Testis (tissue), 2 donors: ENCODE measurements at regions not wholly inside any gene's neighbourhood (a gene's known extent, or its start where the extent isn't known, plus 50 kb on each side); places are given as distances from the start of the nearest gene placed in this dataset.

Source experiments
- POLR2A ChIP-seq: fragments of 450-650 bp; IDR thresholded peaks from one replicate; pipeline ENCODE4 v1.6.1; 2017; ENCODE audit warnings: antibody characterized with exemption, mild to moderate bottlenecking, moderate library complexity
- TF ChIP-seq, protein P1 (sequence below), 3 experiments: fragments of 450-650 bp in 2 of 3; fragments of 200-600 bp in 1 of 3; sonication (generic) in 1 of 3; IDR thresholded peaks; one replicate each; pipeline ENCODE4 v1.5.1; 2016 to 2019; ENCODE audit warnings: antibody characterized with exemption in 3 of 3, mild to moderate bottlenecking in 2 of 3, moderate library complexity in 1 of 3

DNA sequence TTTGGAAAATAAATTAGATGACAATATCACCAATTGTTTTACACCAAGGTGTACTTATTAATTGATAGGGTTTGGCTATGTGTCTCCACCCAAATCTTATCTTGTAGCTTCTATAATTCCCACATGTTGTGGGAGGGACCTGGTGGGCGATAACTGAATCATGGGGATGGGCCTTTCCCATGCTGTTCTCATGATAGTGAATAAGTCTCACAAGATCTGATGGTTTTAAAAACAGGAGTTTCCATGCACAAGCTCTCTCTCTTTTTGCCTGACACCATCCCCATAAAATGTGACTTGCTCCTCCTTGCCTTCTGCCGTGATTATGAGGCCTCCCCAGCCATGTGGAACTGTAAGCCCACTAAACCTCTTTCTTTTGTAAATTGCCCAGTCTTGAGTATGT, 131.0 kb upstream of the LMO4 start:
- TF ChIP-seq, protein P1, sequence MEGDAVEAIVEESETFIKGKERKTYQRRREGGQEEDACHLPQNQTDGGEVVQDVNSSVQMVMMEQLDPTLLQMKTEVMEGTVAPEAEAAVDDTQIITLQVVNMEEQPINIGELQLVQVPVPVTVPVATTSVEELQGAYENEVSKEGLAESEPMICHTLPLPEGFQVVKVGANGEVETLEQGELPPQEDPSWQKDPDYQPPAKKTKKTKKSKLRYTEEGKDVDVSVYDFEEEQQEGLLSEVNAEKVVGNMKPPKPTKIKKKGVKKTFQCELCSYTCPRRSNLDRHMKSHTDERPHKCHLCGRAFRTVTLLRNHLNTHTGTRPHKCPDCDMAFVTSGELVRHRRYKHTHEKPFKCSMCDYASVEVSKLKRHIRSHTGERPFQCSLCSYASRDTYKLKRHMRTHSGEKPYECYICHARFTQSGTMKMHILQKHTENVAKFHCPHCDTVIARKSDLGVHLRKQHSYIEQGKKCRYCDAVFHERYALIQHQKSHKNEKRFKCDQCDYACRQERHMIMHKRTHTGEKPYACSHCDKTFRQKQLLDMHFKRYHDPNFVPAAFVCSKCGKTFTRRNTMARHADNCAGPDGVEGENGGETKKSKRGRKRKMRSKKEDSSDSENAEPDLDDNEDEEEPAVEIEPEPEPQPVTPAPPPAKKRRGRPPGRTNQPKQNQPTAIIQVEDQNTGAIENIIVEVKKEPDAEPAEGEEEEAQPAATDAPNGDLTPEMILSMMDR (IDR thresholded peaks at IDR 0.05): no peak
- no peak for TF ChIP-seq POLR2A
